ENCODE measurements at regions not wholly inside any gene's neighbourhood (a gene's known extent, or its start where the extent isn't known, plus 50 kb on each side); places are given as distances from the start of the nearest gene placed in this dataset.

- TF ChIP-seq, protein P1, sequence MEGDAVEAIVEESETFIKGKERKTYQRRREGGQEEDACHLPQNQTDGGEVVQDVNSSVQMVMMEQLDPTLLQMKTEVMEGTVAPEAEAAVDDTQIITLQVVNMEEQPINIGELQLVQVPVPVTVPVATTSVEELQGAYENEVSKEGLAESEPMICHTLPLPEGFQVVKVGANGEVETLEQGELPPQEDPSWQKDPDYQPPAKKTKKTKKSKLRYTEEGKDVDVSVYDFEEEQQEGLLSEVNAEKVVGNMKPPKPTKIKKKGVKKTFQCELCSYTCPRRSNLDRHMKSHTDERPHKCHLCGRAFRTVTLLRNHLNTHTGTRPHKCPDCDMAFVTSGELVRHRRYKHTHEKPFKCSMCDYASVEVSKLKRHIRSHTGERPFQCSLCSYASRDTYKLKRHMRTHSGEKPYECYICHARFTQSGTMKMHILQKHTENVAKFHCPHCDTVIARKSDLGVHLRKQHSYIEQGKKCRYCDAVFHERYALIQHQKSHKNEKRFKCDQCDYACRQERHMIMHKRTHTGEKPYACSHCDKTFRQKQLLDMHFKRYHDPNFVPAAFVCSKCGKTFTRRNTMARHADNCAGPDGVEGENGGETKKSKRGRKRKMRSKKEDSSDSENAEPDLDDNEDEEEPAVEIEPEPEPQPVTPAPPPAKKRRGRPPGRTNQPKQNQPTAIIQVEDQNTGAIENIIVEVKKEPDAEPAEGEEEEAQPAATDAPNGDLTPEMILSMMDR (IDR thresholded peaks at IDR 0.05; ENCODE audit: borderline replicate concordance, extremely low read depth, low read length, poor library complexity, severe bottlenecking): no peak
- no peak for TF ChIP-seq EZH2 (IDR thresholded peaks at IDR 0.05; ENCODE audit: borderline replicate concordance, low read depth, low read length, severe bottlenecking)
These were observed 81.8 kb upstream of the GPR6 start for GRCh38 chr6:109896341-109896740.

All from DND-41 (cell line).